MCF 10A (cell line): ENCODE measurements at regions not wholly inside any gene's neighbourhood (a gene's known extent, or its start where the extent isn't known, plus 50 kb on each side); places are given as distances from the start of the nearest gene placed in this dataset.
A peak's percentile ranks its signal among the peaks of the same experiment; 100 is the strongest.

Source experiments
- BruUV-seq: library from RNA; stranded (reverse); fragments of 400-500 nt; replicated peaks from 2 replicates; lab custom pipeline; 2021; lab: Mats Ljungman, UMichigan
- CTCF ChIA-PET: fragments of 300-600 bp; sonication (Branson Sonifier 250); formaldehyde crosslinking; extraction: SDS; loops from one replicate; lab custom pipeline; 2021; ENCODE audit warnings: antibody characterized with exemption, inconsistent platforms; lab: Yijun Ruan, JAX
- POLR2A ChIA-PET: fragments of 300-600, 350-650 bp; sonication (Branson Sonifier 250); formaldehyde crosslinking; extraction: SDS; loops from one replicate; lab custom pipeline; 2020; ENCODE audit warnings: antibody characterized with exemption, inconsistent platforms; lab: Yijun Ruan, JAX
- DNase-seq: peaks from one replicate; pipeline ENCODE4 v3.0.0-alpha.2; 2018; ENCODE audit not compliant: unreplicated experiment
- H3K27ac Mint-ChIP-seq: one replicate; pipeline ENCODE4 v1.8.0; 2022; ENCODE audit warnings: mild to moderate bottlenecking, low read depth, mixed read lengths; ENCODE audit not compliant: unreplicated experiment
- H3K27me3 Mint-ChIP-seq: one replicate; pipeline ENCODE4 v1.8.0; 2022; ENCODE audit warnings: mixed read lengths; ENCODE audit not compliant: insufficient read depth, unreplicated experiment
- H3K36me3 Mint-ChIP-seq: one replicate; pipeline ENCODE4 v1.8.0; 2022; ENCODE audit warnings: mild to moderate bottlenecking, moderate library complexity, mixed read lengths; ENCODE audit not compliant: insufficient read depth, unreplicated experiment
- H3K4me1 Mint-ChIP-seq: one replicate; pipeline ENCODE4 v1.8.0; 2022; ENCODE audit warnings: mixed read lengths; ENCODE audit not compliant: insufficient read depth, unreplicated experiment
- H3K4me3 Mint-ChIP-seq: one replicate; pipeline ENCODE4 v1.8.0; 2022; ENCODE audit warnings: mild to moderate bottlenecking, moderate library complexity, mixed read lengths; ENCODE audit not compliant: unreplicated experiment
- H3K9me3 Mint-ChIP-seq: one replicate; pipeline ENCODE4 v1.8.0; 2022; ENCODE audit warnings: mixed read lengths; ENCODE audit not compliant: unreplicated experiment
- intact Hi-C: fragments of 100-400 bp; cut with micrococcal nuclease; formaldehyde crosslinking; loops from 2 replicates; pipeline ENCODE4 v1.14.1; 2022
- TF ChIP-seq, protein P1 (sequence below): fragments of 200-600 bp; IDR thresholded peaks from one replicate; pipeline ENCODE4 v1.8.0; 2022; ENCODE audit warnings: antibody characterized with exemption, mild to moderate bottlenecking; ENCODE audit not compliant: unreplicated experiment

DNA sequence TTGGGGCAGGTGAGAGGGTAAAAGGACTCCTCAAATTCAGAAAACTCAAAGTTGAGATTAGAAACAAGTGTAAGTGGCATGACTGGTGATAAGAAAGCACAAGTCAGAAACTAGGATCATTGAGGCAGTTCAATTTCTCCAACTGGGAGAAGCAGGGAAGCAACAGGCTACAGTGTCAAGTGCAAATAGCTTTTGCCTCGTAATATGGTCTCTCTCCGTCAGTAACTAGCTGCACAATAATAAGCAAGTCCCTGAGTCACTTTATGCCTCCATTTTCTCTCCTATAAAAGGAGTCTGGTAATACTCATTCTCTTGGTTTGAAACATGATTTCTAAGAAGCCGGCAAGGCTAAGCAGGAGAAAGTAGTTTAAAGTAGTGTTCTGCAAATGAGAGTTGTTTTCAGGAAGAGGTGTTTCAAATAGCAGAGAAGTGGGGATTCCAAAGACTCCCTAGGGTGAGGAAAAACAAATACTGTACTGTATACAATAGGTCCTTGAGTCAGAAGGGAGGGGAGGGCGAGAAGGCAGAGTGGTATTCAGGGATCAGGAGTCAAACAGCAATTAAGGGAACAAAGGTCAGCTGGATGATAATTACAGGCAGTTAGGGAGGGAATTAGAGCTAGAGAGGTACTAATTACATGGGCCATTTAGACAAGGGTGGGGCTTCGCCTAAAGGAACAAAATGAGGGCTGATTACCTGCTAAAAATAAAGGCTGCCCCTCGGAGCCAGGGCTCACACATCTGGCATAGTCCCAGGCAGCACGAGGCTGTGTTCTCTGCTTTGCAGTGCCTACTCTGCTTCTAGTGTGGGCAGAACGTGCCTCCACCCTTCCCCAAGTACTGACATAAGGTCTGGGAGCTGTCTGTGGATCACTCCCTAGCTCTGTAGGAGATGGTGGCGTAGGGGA, 96.0 kb upstream of the BDNF start:
- Mint-ChIP-seq H3K9me3 (no peaks in the 10 kb centered on the region), H3K4me1 (no peaks in the 10 kb centered on the region), H3K36me3 (no peaks in the 10 kb centered on the region), H3K27me3 (no peaks in the 10 kb centered on the region), H3K27ac (no peak overlapping the region), H3K4me3 (no peak overlapping the region)
- intact Hi-C loops, result no loop called here
- TF ChIP-seq, protein P1, sequence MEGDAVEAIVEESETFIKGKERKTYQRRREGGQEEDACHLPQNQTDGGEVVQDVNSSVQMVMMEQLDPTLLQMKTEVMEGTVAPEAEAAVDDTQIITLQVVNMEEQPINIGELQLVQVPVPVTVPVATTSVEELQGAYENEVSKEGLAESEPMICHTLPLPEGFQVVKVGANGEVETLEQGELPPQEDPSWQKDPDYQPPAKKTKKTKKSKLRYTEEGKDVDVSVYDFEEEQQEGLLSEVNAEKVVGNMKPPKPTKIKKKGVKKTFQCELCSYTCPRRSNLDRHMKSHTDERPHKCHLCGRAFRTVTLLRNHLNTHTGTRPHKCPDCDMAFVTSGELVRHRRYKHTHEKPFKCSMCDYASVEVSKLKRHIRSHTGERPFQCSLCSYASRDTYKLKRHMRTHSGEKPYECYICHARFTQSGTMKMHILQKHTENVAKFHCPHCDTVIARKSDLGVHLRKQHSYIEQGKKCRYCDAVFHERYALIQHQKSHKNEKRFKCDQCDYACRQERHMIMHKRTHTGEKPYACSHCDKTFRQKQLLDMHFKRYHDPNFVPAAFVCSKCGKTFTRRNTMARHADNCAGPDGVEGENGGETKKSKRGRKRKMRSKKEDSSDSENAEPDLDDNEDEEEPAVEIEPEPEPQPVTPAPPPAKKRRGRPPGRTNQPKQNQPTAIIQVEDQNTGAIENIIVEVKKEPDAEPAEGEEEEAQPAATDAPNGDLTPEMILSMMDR, result no peak
- DNase-seq, result peak; percentile 1
- CTCF ChIA-PET, result interaction anchor here (0.6 kb wide), 2 partner anchors 20 to 41 kb away, joined by 3 read pairs; no protein-coding TSS in a partner anchor
- POLR2A ChIA-PET, result interaction anchor here (0.7 kb wide), 1 partner anchor 1097 kb away, joined by 3 read pairs; no protein-coding TSS in a partner anchor
- BruUV-seq, result no TSS peak

DNA sequence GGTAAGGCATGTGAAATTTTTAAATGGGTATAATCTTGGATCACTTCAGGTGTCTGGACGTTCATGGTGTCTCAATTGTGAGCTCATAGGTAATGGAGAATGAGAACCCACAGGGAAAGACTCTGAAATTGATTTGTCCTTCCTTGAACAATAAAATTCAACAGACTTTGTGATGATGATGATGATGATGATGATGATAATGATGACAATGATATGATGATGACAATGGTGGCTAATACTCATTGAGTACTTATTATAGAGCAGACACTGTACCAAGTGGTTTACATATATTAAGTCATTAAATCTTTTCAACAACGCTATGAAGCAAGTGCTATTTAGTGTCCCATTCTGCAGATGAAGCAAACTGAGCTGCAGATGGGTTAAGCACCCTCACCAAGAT, 86.6 kb upstream of the BDNF start:
- CTCF ChIA-PET, result interaction anchor here (0.7 kb wide), 1 partner anchor 18 kb away, joined by 4 read pairs; no protein-coding TSS in a partner anchor
- POLR2A ChIA-PET, result interaction anchor here (0.6 kb wide), 1 partner anchor 36 kb away, joined by 3 read pairs; no protein-coding TSS in a partner anchor

DNA sequence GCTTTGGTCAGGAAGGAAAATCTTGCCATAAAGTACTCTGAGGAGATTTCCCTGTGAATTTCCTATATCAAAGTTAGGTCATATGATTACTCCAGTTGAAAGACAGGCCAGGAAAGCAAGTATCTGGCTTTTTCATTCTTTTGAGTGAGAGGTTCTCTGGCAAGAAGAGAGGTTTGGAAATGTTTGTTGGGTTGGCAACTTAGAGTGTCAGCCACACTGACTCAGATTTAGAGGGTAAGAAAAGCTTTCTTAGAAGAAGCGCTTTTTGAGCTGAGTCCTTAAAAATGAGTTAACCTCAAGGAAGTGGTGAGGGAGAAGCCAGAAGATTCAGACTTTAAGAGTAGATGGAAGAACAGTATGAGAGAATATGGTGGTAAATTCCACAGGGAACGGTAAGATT, 86.1 kb upstream of the BDNF start:
- TF ChIP-seq, protein P1, result no peak
- Mint-ChIP-seq H3K36me3 (no peaks in the 10 kb centered on the region), H3K27ac (no peak overlapping the region), H3K9me3 (no peaks in the 10 kb centered on the region), H3K4me3 (no peak overlapping the region), H3K4me1 (no peaks in the 10 kb centered on the region), H3K27me3 (no peaks in the 10 kb centered on the region)
- no peak for DNase-seq
- CTCF ChIA-PET, result no interaction called here
- intact Hi-C loops, result no loop called here
- POLR2A ChIA-PET, result no interaction called here
- no TSS peak for BruUV-seq

More for the DNA sequence above, 86.6 kb upstream of the BDNF start:
- intact Hi-C loops, result no loop called here
- no peak for DNase-seq
- no peaks in the 10 kb centered on the region for H3K36me3 Mint-ChIP-seq
- no peak overlapping the region for H3K4me3 Mint-ChIP-seq
- no peaks in the 10 kb centered on the region for H3K4me1 Mint-ChIP-seq
- H3K27ac Mint-ChIP-seq, result no peak overlapping the region
- TF ChIP-seq, protein P1, result no peak
- no peaks in the 10 kb centered on the region for H3K27me3 Mint-ChIP-seq
- BruUV-seq, result no TSS peak
- no peaks in the 10 kb centered on the region for H3K9me3 Mint-ChIP-seq

- BruUV-seq, result no TSS peak
- ChIA-PET POLR2A (no interaction called here), CTCF (no interaction called here)
- peaks cover 8% of the 10 kb centered on the region for H3K9me3 Mint-ChIP-seq
- no peaks in the 10 kb centered on the region for H3K36me3 Mint-ChIP-seq
- DNase-seq, result no peak
- H3K27me3 Mint-ChIP-seq, result no peaks in the 10 kb centered on the region
- H3K4me1 Mint-ChIP-seq, result no peaks in the 10 kb centered on the region
- intact Hi-C loops, result no loop called here
- H3K27ac Mint-ChIP-seq, result no peak overlapping the region
- no peak overlapping the region for H3K4me3 Mint-ChIP-seq
- TF ChIP-seq, protein P1, result no peak
These were observed 83.6 kb upstream of the BDNF start for GRCh38 chr11:27783701-27784355.
